CD4-positive, alpha-beta T cell (primary cell): ENCODE measurements at regions not wholly inside any gene's neighbourhood (a gene's known extent, or its start where the extent isn't known, plus 50 kb on each side); places are given as distances from the start of the nearest gene placed in this dataset.

Experiments used
- ATAC-seq: fragments of 200-7000 bp; cut with Tn5 transposase; one replicate; pipeline ENCODE4 v1.10.0; 2022; ENCODE audit warnings: mild to moderate bottlenecking; ENCODE audit not compliant: poor library complexity
- CTCF ChIA-PET: fragments of 350-600 bp; sonication (Branson Sonifier 250); formaldehyde crosslinking; loops from one replicate; lab custom pipeline; 2021; ENCODE audit warnings: antibody characterized with exemption, inconsistent platforms; lab: Charles Lee
- POLR2A ChIA-PET: fragments of 350-600 bp; sonication (Branson Sonifier 250); formaldehyde crosslinking; loops from one replicate; lab custom pipeline; 2021; ENCODE audit warnings: antibody characterized with exemption, inconsistent platforms; lab: Charles Lee
- DNase-seq, 14 experiments: peaks; one replicate each; pipeline ENCODE4 v3.0.0-alpha.2; 2013 to 2020; ENCODE audit warnings: mixed read lengths in 2 of 14
- H3K27ac ChIP-seq, 2 donors: one replicate each; pipeline versions ENCODE4 v1.5.1 to v1.7.0; 2013; ENCODE audit warnings: low read length in 2 of 2, low read depth in 1 of 2, mild to moderate bottlenecking in 1 of 2
- H3K27me3 ChIP-seq, 2 experiments: 1 replicate in 1 of 2; 2 replicates in 1 of 2; pipeline versions ENCODE4 v1.6.1 to v1.7.0; 2013; ENCODE audit warnings: low read length in 2 of 2, control low read depth in 1 of 2, mild to moderate bottlenecking in 1 of 2, moderate library complexity in 1 of 2; ENCODE audit not compliant: insufficient read depth in 2 of 2, control insufficient read depth in 1 of 2
- H3K36me3 ChIP-seq: one replicate; pipeline ENCODE4 v1.6.1; 2013; ENCODE audit warnings: low read length, control low read depth; ENCODE audit not compliant: insufficient read depth
- H3K4me1 ChIP-seq: one replicate; pipeline ENCODE4 v1.6.1; 2013; ENCODE audit warnings: low read length, control low read depth; ENCODE audit not compliant: insufficient read depth
- H3K4me3 ChIP-seq: one replicate; pipeline ENCODE4 v1.5.1; 2013; ENCODE audit warnings: mild to moderate bottlenecking, low read length, moderate library complexity
- H3K9me3 ChIP-seq, 2 experiments: 1 replicate in 1 of 2; 2 replicates in 1 of 2; pipeline versions ENCODE4 v1.6.1 to v1.7.0; 2013; ENCODE audit warnings: low read length in 2 of 2, mild to moderate bottlenecking in 2 of 2, control low read depth in 1 of 2, moderate library complexity in 1 of 2; ENCODE audit not compliant: control insufficient read depth in 1 of 2, insufficient read depth in 1 of 2
- H3K27ac Mint-ChIP-seq: one replicate; pipeline ENCODE4 v1.8.0; 2020; ENCODE audit warnings: mixed read lengths
- H3K27me3 Mint-ChIP-seq: one replicate; pipeline ENCODE4 v1.8.0; 2021; ENCODE audit warnings: mixed read lengths
- H3K36me3 Mint-ChIP-seq: one replicate; pipeline ENCODE4 v1.8.0; 2021; ENCODE audit warnings: low read depth, mixed read lengths
- H3K4me1 Mint-ChIP-seq: one replicate; pipeline ENCODE4 v1.8.0; 2021; ENCODE audit warnings: low read depth, mixed read lengths
- H3K4me3 Mint-ChIP-seq: one replicate; pipeline ENCODE4 v1.8.0; 2020; ENCODE audit warnings: mild to moderate bottlenecking, mixed read lengths
- H3K9me3 Mint-ChIP-seq: one replicate; pipeline ENCODE4 v1.8.0; 2020; ENCODE audit warnings: mixed read lengths
- CTCF ChIP-seq: fragments of 200-600 bp; IDR thresholded peaks from one replicate; pipeline ENCODE4 v1.8.0; 2022; ENCODE audit warnings: antibody characterized with exemption, mild to moderate bottlenecking
- intact Hi-C, 2 experiments: fragments of 100-400 bp; cut with DNase I in 1 of 2; cut with micrococcal nuclease in 1 of 2; formaldehyde crosslinking; loops; one replicate each; pipeline versions ENCODE4 v1.15.1 to v1.9.0; 2023 to 2025; cut with DNase I, micrococcal nuclease

DNA sequence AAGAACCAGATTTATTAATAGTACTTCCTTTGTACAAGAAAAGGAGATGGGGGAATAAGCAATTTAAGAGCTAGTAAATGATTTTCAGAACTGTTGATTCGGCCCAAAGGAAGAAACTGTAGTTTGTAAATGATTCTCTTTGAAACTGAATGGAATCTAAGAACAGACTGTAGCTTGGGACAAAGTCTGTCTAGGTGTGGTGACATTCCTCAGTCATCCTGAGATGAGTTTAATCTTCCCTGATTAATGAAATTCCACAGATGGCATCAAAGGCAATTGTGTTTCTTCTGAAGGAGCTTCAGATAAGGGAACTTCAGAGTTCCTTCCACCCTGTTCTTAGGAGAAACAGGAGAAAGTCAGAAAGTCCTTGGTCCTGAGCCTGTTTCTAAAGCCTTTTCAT, 2095.9 kb downstream of the LRRC4C start:
- H3K4me3 ChIP-seq, result no peak overlapping the region
- peaks cover 5% of the 10 kb centered on the region for H3K4me1 ChIP-seq
- no peak overlapping the region for H3K27ac ChIP-seq
- H3K9me3 ChIP-seq, result no peaks in the 10 kb centered on the region
- H3K4me3 Mint-ChIP-seq, result no peak overlapping the region
- ChIA-PET CTCF (interaction anchor here (1.5 kb wide), 1 partner anchor 9 kb away, joined by 3 read pairs; no protein-coding TSS in a partner anchor), POLR2A (no interaction called here)
- DNase-seq (no peak), ATAC-seq (no peak)
- H3K36me3 Mint-ChIP-seq, result no peaks in the 10 kb centered on the region
- no peak overlapping the region for H3K27ac Mint-ChIP-seq
- no peaks in the 10 kb centered on the region for H3K9me3 Mint-ChIP-seq
- H3K27me3 ChIP-seq, result no peaks in the 10 kb centered on the region
- no peak for TF ChIP-seq CTCF
- H3K4me1 Mint-ChIP-seq, result peaks cover 33% of the 10 kb centered on the region
- intact Hi-C loops, result no loop called here
- no peaks in the 10 kb centered on the region for H3K36me3 ChIP-seq
- H3K27me3 Mint-ChIP-seq, result no peaks in the 10 kb centered on the region

DNA sequence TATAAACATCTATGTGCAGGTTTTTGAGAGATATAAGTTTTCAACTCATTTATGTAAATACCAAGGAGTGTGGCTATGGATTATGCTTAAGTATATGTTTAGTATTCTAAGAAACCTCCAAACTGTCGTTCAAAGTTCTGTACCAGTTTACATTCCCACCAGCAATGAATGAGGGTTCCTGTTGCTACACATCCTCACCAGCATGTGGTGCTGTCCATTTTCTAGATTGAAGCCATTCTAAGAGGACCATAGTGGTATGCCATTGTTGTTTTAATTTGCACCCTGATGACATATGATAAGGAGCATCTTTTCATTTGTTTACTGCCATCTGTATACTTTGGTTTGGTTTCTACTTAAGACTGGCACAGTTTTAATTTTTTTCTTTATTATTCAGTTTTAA, 2097.9 kb downstream of the LRRC4C start:
- H3K4me1 ChIP-seq, result no peaks in the 10 kb centered on the region
- no peaks in the 10 kb centered on the region for H3K27me3 ChIP-seq
- no peaks in the 10 kb centered on the region for H3K27me3 Mint-ChIP-seq
- H3K9me3 ChIP-seq, result no peaks in the 10 kb centered on the region
- intact Hi-C loops, result no loop called here
- H3K4me3 ChIP-seq, result no peak overlapping the region
- POLR2A ChIA-PET, result no interaction called here
- no peak overlapping the region for H3K27ac ChIP-seq
- no peaks in the 10 kb centered on the region for H3K9me3 Mint-ChIP-seq
- H3K4me1 Mint-ChIP-seq, result peaks cover 13% of the 10 kb centered on the region
- H3K36me3 Mint-ChIP-seq, result no peaks in the 10 kb centered on the region
- H3K36me3 ChIP-seq, result no peaks in the 10 kb centered on the region
- no peak for ATAC-seq
- CTCF ChIA-PET, result no interaction called here
- no peak overlapping the region for H3K4me3 Mint-ChIP-seq
- TF ChIP-seq CTCF, result no peak
- H3K27ac Mint-ChIP-seq, result no peak overlapping the region
- DNase-seq, result no peak

DNA sequence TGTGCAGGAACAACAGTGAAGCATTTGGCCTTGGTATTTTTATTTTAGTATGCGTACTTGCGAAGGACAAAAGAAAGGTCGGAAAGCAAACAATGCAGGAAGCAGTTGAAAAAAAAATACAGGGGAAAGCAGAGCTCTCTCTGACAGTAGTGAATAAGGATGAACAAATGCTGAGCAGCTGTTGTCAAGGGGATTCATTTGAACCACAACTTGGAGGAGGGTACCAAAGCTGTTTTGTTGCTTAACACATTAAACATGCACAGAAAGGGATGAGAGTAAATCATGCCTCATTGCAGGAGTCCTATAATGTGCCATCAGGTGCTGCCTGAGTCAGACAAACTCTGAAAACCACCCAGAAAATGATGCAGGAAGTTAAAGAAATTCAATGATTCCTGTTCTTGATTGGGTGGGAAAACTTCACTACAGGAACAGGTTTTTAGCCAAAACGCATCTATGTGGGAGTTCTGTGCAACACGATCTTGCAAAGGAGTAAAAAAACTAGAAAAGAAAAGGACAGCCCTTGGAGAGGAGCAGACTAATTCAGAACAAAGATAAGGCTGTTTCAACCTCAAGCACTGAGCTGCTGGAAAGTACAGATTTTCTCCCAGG, 2113.5 kb downstream of the LRRC4C start:
- no peaks in the 10 kb centered on the region for H3K27me3 Mint-ChIP-seq
- Histone ChIP-seq H3K4me3 (no peak overlapping the region), H3K4me1 (no peaks in the 10 kb centered on the region), H3K27me3 (no peaks in the 10 kb centered on the region), H3K9me3 (peaks cover 0 to 13% of the 10 kb centered on the region in 2 experiments), H3K27ac (no peak overlapping the region), H3K36me3 (no peaks in the 10 kb centered on the region)
- ATAC-seq, result no peak
- POLR2A ChIA-PET, result no interaction called here
- intact Hi-C loops, result no loop called here
- H3K4me3 Mint-ChIP-seq, result no peak overlapping the region
- H3K27ac Mint-ChIP-seq, result no peak overlapping the region
- H3K9me3 Mint-ChIP-seq, result no peaks in the 10 kb centered on the region
- TF ChIP-seq CTCF, result no peak
- H3K36me3 Mint-ChIP-seq, result no peaks in the 10 kb centered on the region
- H3K4me1 Mint-ChIP-seq, result no peaks in the 10 kb centered on the region
- DNase-seq, result no peak
- CTCF ChIA-PET, result no interaction called here
